H1 (cell line): ENCODE measurements at regions not wholly inside any gene's neighbourhood (a gene's known extent, or its start where the extent isn't known, plus 50 kb on each side); places are given as distances from the start of the nearest gene placed in this dataset.

Experiments
- CTCF ChIA-PET: fragments of 300-600 bp; sonication (Branson Sonifier 250); formaldehyde crosslinking; loops from one replicate; lab custom pipeline; 2021; ENCODE audit not compliant: partially characterized antibody; lab: Charles Lee
- POLR2A ChIA-PET: fragments of 300-600 bp; sonication (Branson Sonifier 250); formaldehyde crosslinking; loops from one replicate; lab custom pipeline; 2021; ENCODE audit warnings: inconsistent platforms; ENCODE audit not compliant: partially characterized antibody; lab: Charles Lee
- DNase-seq, 2 experiments: peaks; one replicate each; pipeline versions ENCODE4 v3.0.0 to v3.0.0-alpha.2; 2010 to 2022; ENCODE audit warnings: low spot score in 2 of 2, low read depth in 1 of 2, mixed read lengths in 1 of 2
- FAIRE-seq: peaks from 2 replicates; lab custom pipeline; 2011; peaks lifted over from hg19 to GRCh38; lab: Jason Lieb, UNC
- H2AFZ ChIP-seq: 2 replicates; pipeline ENCODE4 v1.8.1; 2012; ENCODE audit warnings: low read length, inconsistent platforms
- H2AK5ac ChIP-seq: 2 replicates; pipeline ENCODE4 v1.6.1; 2013; ENCODE audit warnings: low read depth, low read length
- H2BK120ac ChIP-seq: replicated peaks from 2 replicates; pipeline ENCODE3; 2013; ENCODE audit warnings: low read depth, low read length, inconsistent platforms
- H2BK12ac ChIP-seq: 2 replicates; pipeline ENCODE4 v1.6.1; 2013; ENCODE audit warnings: low read depth, low read length
- H2BK15ac ChIP-seq: 2 replicates; pipeline ENCODE4 v1.6.1; 2013; ENCODE audit warnings: low read length
- H2BK20ac ChIP-seq: 2 replicates; pipeline ENCODE4 v1.6.1; 2013; ENCODE audit warnings: low read length
- H2BK5ac ChIP-seq: 2 replicates; pipeline ENCODE4 v1.6.1; 2013; ENCODE audit warnings: low read depth, low read length
- H3K14ac ChIP-seq: 2 replicates; pipeline ENCODE4 v1.6.1; 2013; ENCODE audit warnings: inconsistent platforms; ENCODE audit not compliant: insufficient read length
- H3K18ac ChIP-seq: 2 replicates; pipeline ENCODE4 v1.6.1; 2013; ENCODE audit warnings: low read length; ENCODE audit errors: extremely low read depth
- H3K23ac ChIP-seq: 2 replicates; pipeline ENCODE4 v1.6.1; 2013; ENCODE audit warnings: inconsistent platforms; ENCODE audit not compliant: insufficient read length
- H3K23me2 ChIP-seq: 2 replicates; pipeline ENCODE4 v1.6.1; 2013; ENCODE audit warnings: low read depth, low read length
- H3K27ac ChIP-seq: 2 replicates; pipeline ENCODE4 v1.6.1; 2011; ENCODE audit warnings: low read depth, low read length, inconsistent platforms
- H3K27me3 ChIP-seq, 4 experiments: replicated peaks in 1 of 4; 1 replicate in 1 of 4; 2 replicates in 3 of 4; pipeline versions ENCODE4 v1.6.1 to v1.8.1; 2011 to 2013; ENCODE audit warnings: low read length in 3 of 4, mild to moderate bottlenecking in 3 of 4, inconsistent platforms in 2 of 4, mixed read lengths in 2 of 4, moderate library complexity in 1 of 4; ENCODE audit not compliant: control insufficient read depth in 3 of 4, insufficient read depth in 3 of 4; ENCODE audit errors: extremely low read depth in 1 of 4
- H3K36me3 ChIP-seq, 4 experiments: 2 replicates each; pipeline versions ENCODE4 v1.6.1 to v1.8.1; 2011 to 2013; ENCODE audit warnings: mild to moderate bottlenecking in 4 of 4, low read length in 3 of 4, moderate library complexity in 2 of 4, control low read depth in 1 of 4, inconsistent platforms in 1 of 4; ENCODE audit not compliant: insufficient read depth in 4 of 4, control insufficient read depth in 2 of 4
- H3K4ac ChIP-seq: replicated peaks from 2 replicates; pipeline ENCODE3; 2013; ENCODE audit warnings: low read length, low read depth, mixed read lengths, inconsistent platforms; ENCODE audit not compliant: insufficient read length
- H3K4me1 ChIP-seq, 4 experiments: replicated peaks in 1 of 4; 1 replicate in 1 of 4; 2 replicates in 3 of 4; pipeline versions ENCODE4 v1.6.1 to v1.8.1; 2011 to 2013; ENCODE audit warnings: low read length in 3 of 4, inconsistent platforms in 2 of 4, mixed read lengths in 1 of 4; ENCODE audit not compliant: insufficient read depth in 4 of 4, control insufficient read depth in 3 of 4
- H3K4me2 ChIP-seq, 2 experiments: 2 replicates each; pipeline versions ENCODE4 v1.6.1 to v1.8.1; 2011 to 2013; ENCODE audit warnings: low read depth in 2 of 2, low read length in 2 of 2, control low read depth in 1 of 2, inconsistent platforms in 1 of 2, mild to moderate bottlenecking in 1 of 2; ENCODE audit not compliant: insufficient read depth in 1 of 2
- H3K4me3 ChIP-seq, 4 experiments: fragments of 200-600, 300-600 bp in 1 of 4; sonication (generic), shearing (Covaris generic), sonication (Bioruptor Twin) in 1 of 4; 2 replicates each; pipeline versions ENCODE4 v1.5.1 to v1.8.1; 2011 to 2016; ENCODE audit warnings: low read length in 4 of 4, low read depth in 3 of 4, control low read depth in 2 of 4, inconsistent platforms in 2 of 4, mild to moderate bottlenecking in 2 of 4, mixed read lengths in 1 of 4, moderate library complexity in 1 of 4; ENCODE audit not compliant: insufficient read depth in 2 of 4; ENCODE audit errors: extremely low read depth in 1 of 4
- H3K56ac ChIP-seq: replicated peaks from 2 replicates; pipeline ENCODE3; 2013; ENCODE audit warnings: low read depth, mild to moderate bottlenecking, mixed read lengths, low read length, inconsistent platforms; ENCODE audit not compliant: insufficient read length
- H3K79me1 ChIP-seq: 2 replicates; pipeline ENCODE4 v1.6.1; 2013; ENCODE audit warnings: low read depth, low read length, control low read depth
- H3K79me2 ChIP-seq, 2 experiments: 2 replicates each; pipeline versions ENCODE4 v1.6.1 to v1.8.1; 2012 to 2013; ENCODE audit warnings: low read length in 2 of 2, mild to moderate bottlenecking in 2 of 2, inconsistent platforms in 1 of 2; ENCODE audit not compliant: insufficient read depth in 2 of 2, control insufficient read depth in 1 of 2
- H3K9ac ChIP-seq, 4 experiments: replicated peaks in 1 of 4; 1 replicate in 1 of 4; 2 replicates in 3 of 4; pipeline versions ENCODE4 v1.6.1 to v1.8.1; 2011 to 2013; ENCODE audit warnings: low read depth in 3 of 4, low read length in 3 of 4, control low read depth in 2 of 4, mild to moderate bottlenecking in 2 of 4, moderate library complexity in 2 of 4, inconsistent platforms in 1 of 4; ENCODE audit errors: extremely low read depth in 1 of 4
- H3K9me3 ChIP-seq, 2 experiments: 2 replicates each; pipeline versions ENCODE4 v1.6.1 to v1.8.1; 2012 to 2013; ENCODE audit warnings: mild to moderate bottlenecking in 2 of 2, moderate library complexity in 2 of 2, control low read depth in 1 of 2, inconsistent platforms in 1 of 2, low read depth in 1 of 2, low read length in 1 of 2, mixed read lengths in 1 of 2; ENCODE audit not compliant: insufficient read depth in 2 of 2
- H4K20me1 ChIP-seq, 2 experiments: replicated peaks in 1 of 2; 2 replicates each; pipeline versions ENCODE3 to v1.8.1; 2011 to 2013; ENCODE audit warnings: inconsistent platforms in 2 of 2, low read length in 2 of 2, mild to moderate bottlenecking in 1 of 2; ENCODE audit not compliant: insufficient read depth in 2 of 2, control insufficient read depth in 1 of 2
- H4K5ac ChIP-seq: 2 replicates; pipeline ENCODE4 v1.6.1; 2013; ENCODE audit warnings: low read length, low read depth, mixed read lengths, inconsistent platforms; ENCODE audit not compliant: insufficient read length
- H4K8ac ChIP-seq: 2 replicates; pipeline ENCODE4 v1.8.0; 2013; ENCODE audit warnings: mild to moderate bottlenecking, moderate library complexity, low read length, inconsistent platforms; ENCODE audit not compliant: insufficient read depth; ENCODE audit errors: extremely low read depth
- H4K91ac ChIP-seq: replicated peaks from 2 replicates; pipeline ENCODE3; 2013; ENCODE audit warnings: low read length, mixed read lengths, inconsistent platforms; ENCODE audit not compliant: insufficient read length
- WGBS, 2 experiments: shearing (Covaris generic) in 1 of 2; methylation state at CpG; one replicate each; pipeline versions ENCODE4 v1.1.6 to v1.1.7; 2013 to 2015; ENCODE audit warnings: low lambda C conversion rate in 2 of 2, mixed read lengths in 2 of 2, inconsistent platforms in 1 of 2, low coverage in 1 of 2, missing lambda C conversion rate in 1 of 2; ENCODE audit not compliant: insufficient replicate concordance in 2 of 2, insufficient coverage in 1 of 2, insufficient read length in 1 of 2; ENCODE audit errors: extremely low coverage in 1 of 2, missing lambda C conversion rate in 1 of 2; 5-methylcytosine and 5-hydroxymethylcytosine counted together

DNA sequence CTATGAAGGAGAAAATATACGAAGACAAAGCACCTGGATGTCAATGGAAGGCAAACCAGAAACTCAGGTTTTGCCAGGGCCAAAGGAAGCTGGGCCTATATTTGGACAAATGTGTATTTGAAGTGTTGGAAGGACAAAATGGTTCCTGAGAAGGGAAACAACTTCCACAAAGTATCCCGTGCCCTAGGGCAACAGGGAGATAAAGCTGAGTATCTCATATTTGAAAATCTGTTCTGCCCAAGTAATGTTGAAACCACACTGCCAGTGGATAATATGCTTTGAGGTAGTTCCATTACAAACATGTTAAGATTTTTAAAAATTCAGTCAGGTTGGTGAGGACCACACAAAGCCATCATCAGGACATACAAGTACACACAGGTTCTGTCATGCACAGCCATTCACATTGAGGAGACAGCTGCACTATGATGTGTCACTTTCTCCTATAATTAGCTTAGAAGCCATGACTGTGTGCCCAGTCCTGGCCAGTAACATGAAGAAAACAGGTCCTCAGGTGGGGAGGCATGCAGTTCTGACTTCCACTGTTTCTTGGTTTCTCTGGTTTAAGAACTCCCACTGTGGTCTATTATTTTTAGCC is 116.4 kb downstream of the PWWP3B start:
- H3K9ac ChIP-seq: no peak overlapping the region
- H2AFZ ChIP-seq: no peak overlapping the region

More for the DNA sequence above, 116.4 kb downstream of the PWWP3B start:
- Histone ChIP-seq H4K20me1 (no peaks in the 10 kb centered on the region), H3K14ac (no peak overlapping the region), H3K79me1 (no peaks in the 10 kb centered on the region), H3K18ac (no peak overlapping the region), H3K23ac (no peak overlapping the region), H2BK15ac (no peak overlapping the region), H2BK12ac (no peak overlapping the region), H4K91ac (no peak overlapping the region), H2BK120ac (no peak overlapping the region), H3K79me2 (no peaks in the 10 kb centered on the region), H4K5ac (no peak overlapping the region), H3K56ac (no peak overlapping the region), H2AK5ac (no peak overlapping the region), H3K4me3 (no peak overlapping the region), H4K8ac (no peak overlapping the region), H2BK5ac (no peak overlapping the region), H3K4me2 (no peak overlapping the region), H3K4me1 (no peaks in the 10 kb centered on the region), H3K23me2 (no peaks in the 10 kb centered on the region), H3K27ac (no peak overlapping the region), H3K4ac (no peak overlapping the region), H3K27me3 (no peaks in the 10 kb centered on the region), H3K36me3 (no peaks in the 10 kb centered on the region), H3K9me3 (peaks cover 11 to 20% of the 10 kb centered on the region in 2 experiments; a peak in 2 of 4 replicates), H2BK20ac (no peak overlapping the region)
- POLR2A ChIA-PET: no interaction called here
- WGBS, 2 experiments: 29% methylated on average over 1 of the region's 2 CpGs; no CpG with 5 or more reads in 1 of the 2 experiments
- CTCF ChIA-PET: no interaction called here
- FAIRE-seq: no peak
- no peak for DNase-seq
